ENCODE measurements at regions not wholly inside any gene's neighbourhood (a gene's known extent, or its start where the extent isn't known, plus 50 kb on each side); places are given as distances from the start of the nearest gene placed in this dataset.

DNA sequence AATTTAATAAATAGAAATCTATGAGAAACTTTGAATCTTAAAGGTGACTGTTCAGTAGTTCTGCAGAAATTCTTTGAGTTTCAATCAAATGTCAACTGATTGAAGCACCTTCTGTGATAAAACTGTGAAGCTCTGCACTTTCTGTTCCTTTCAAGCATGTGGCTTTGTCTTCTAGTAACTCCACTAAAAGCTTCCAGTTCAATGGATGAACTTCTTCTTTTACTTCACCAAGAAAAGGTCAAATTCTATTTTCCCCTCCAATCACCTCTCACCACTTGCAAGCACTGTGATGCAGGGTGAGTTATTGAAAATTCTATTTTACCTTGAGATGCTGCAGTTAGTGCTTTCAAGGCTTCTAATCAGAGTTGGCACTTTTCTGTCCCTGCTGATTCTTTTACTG is 515.3 kb upstream of the B3GALT2 start:
- TF ChIP-seq CTCF (IDR thresholded peaks at IDR 0.05; ENCODE audit: low read depth, low read length, poor library complexity, severe bottlenecking), result no peak
- TF ChIP-seq EZH2phosphoT487 (IDR thresholded peaks at IDR 0.05; ENCODE audit: borderline replicate concordance, low read length), result no peak
- H3K27ac ChIP-seq (ENCODE audit: low read depth, low read length), result no peak overlapping the region
- no peak overlapping the region for H3K4me2 ChIP-seq (ENCODE audit: low read length)
- no peaks in the 10 kb centered on the region for H3K9me2 ChIP-seq (replicated peaks; ENCODE audit: control insufficient read depth, low read length)
- H3K4me1 ChIP-seq (ENCODE audit: control insufficient read depth, low read length), result no peaks in the 10 kb centered on the region
- no peaks in the 10 kb centered on the region for H3K27me3 ChIP-seq (ENCODE audit: control insufficient read depth, low read length)
- no peaks in the 10 kb centered on the region for H3K9me3 ChIP-seq (ENCODE audit: control insufficient read depth, insufficient read depth, low read length)
- no peaks in the 10 kb centered on the region for H3K36me3 ChIP-seq (ENCODE audit: control insufficient read depth, low read length)
- no peaks in the 10 kb centered on the region for H3K79me2 ChIP-seq (ENCODE audit: control insufficient read depth, low read length)
- H3K4me3 ChIP-seq (ENCODE audit: low read length), result no peak overlapping the region
- H4K20me1 ChIP-seq (ENCODE audit: control insufficient read depth, insufficient read depth, low read depth, low read length), result no peaks in the 10 kb centered on the region
- no peaks in the 10 kb centered on the region for H3F3A ChIP-seq (ENCODE audit: control insufficient read depth, insufficient read depth)

DNA sequence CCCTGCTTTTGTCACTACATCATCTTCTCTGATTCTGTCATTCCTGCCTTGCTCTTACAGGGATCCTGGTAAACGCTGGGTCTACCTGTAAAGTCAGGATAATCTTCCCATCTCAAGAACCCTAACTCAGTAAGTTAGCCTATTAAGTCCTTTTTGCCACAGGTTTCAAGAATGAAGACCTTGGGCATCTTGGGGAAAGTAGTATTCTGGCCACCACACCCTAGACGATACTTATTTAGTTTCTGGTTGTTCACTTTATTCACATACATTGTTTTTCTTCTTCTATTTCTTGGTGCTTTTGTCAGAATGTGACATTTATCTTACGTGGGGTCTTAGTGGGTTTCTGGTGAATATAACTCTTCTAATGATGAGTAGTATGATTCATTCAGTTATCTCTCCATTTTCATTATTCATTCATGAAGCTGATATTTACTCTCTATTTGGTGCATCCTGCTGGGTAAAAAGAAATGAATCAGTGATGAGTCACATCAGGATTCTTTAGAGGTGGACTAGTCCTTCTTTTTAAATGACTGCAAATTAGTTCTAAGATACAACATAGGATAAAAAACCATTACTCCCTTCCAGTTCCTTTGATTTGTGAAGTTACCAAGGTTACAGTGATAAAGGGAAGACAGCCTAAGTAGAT is 514.4 kb upstream of the B3GALT2 start:
- H3K4me1 ChIP-seq (ENCODE audit: control insufficient read depth, low read length), result no peaks in the 10 kb centered on the region
- TF ChIP-seq EZH2phosphoT487 (IDR thresholded peaks at IDR 0.05; ENCODE audit: borderline replicate concordance, low read length), result no peak
- no peak for TF ChIP-seq CTCF (IDR thresholded peaks at IDR 0.05; ENCODE audit: low read depth, low read length, poor library complexity, severe bottlenecking)
- no peak overlapping the region for H3K4me2 ChIP-seq (ENCODE audit: low read length)

DNA sequence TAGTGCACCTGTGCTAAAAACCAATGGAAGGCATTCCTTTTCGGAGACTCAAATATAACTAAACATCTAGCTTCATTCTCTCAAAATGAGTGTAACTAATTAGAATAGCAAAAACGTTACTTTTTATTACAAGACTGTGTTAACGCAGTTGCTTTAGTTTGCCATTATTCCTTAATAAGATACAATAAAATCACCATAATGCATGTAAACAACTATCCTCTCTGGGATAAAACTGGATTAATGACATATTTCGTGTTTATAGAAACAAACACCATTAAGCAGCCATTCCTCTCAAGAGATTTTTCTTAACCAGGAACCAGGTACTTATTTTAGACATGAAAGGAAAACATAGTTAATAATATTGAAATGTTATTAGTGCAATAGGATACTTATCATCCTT is 512.8 kb upstream of the B3GALT2 start:
- no peak overlapping the region for H3K4me2 ChIP-seq (ENCODE audit: low read length)
- H3K27ac ChIP-seq (ENCODE audit: low read depth, low read length), result no peak overlapping the region
- TF ChIP-seq EZH2phosphoT487 (IDR thresholded peaks at IDR 0.05; ENCODE audit: borderline replicate concordance, low read length) (no peak), CTCF (IDR thresholded peaks at IDR 0.05; ENCODE audit: low read depth, low read length, poor library complexity, severe bottlenecking) (no peak)
- no peaks in the 10 kb centered on the region for H3K79me2 ChIP-seq (ENCODE audit: control insufficient read depth, low read length)
- no peaks in the 10 kb centered on the region for H3K9me2 ChIP-seq (replicated peaks; ENCODE audit: control insufficient read depth, low read length)
- H3K4me1 ChIP-seq (ENCODE audit: control insufficient read depth, low read length), result no peaks in the 10 kb centered on the region
- no peaks in the 10 kb centered on the region for H3F3A ChIP-seq (ENCODE audit: control insufficient read depth, insufficient read depth)
- H3K27me3 ChIP-seq (ENCODE audit: control insufficient read depth, low read length), result no peaks in the 10 kb centered on the region
- no peaks in the 10 kb centered on the region for H4K20me1 ChIP-seq (ENCODE audit: control insufficient read depth, insufficient read depth, low read depth, low read length)
- H3K36me3 ChIP-seq (ENCODE audit: control insufficient read depth, low read length), result no peaks in the 10 kb centered on the region
- H3K9me3 ChIP-seq (ENCODE audit: control insufficient read depth, insufficient read depth, low read length), result no peaks in the 10 kb centered on the region
- H3K4me3 ChIP-seq (ENCODE audit: low read length), result no peak overlapping the region

More for the DNA sequence above, 514.4 kb upstream of the B3GALT2 start:
- Histone ChIP-seq H3K36me3 (ENCODE audit: control insufficient read depth, low read length) (no peaks in the 10 kb centered on the region), H4K20me1 (ENCODE audit: control insufficient read depth, insufficient read depth, low read depth, low read length) (no peaks in the 10 kb centered on the region), H3K79me2 (ENCODE audit: control insufficient read depth, low read length) (no peaks in the 10 kb centered on the region), H3K27ac (ENCODE audit: low read depth, low read length) (no peak overlapping the region), H3K4me3 (ENCODE audit: low read length) (no peak overlapping the region), H3K9me3 (ENCODE audit: control insufficient read depth, insufficient read depth, low read length) (no peaks in the 10 kb centered on the region), H3K27me3 (ENCODE audit: control insufficient read depth, low read length) (no peaks in the 10 kb centered on the region), H3K9me2 (replicated peaks; ENCODE audit: control insufficient read depth, low read length) (no peaks in the 10 kb centered on the region), H3F3A (ENCODE audit: control insufficient read depth, insufficient read depth) (no peaks in the 10 kb centered on the region)
